Liver (tissue), 8 donors: ENCODE measurements at regions not wholly inside any gene's neighbourhood (a gene's known extent, or its start where the extent isn't known, plus 50 kb on each side); places are given as distances from the start of the nearest gene placed in this dataset.

Experiments used
- DNase-seq: peaks from one replicate; pipeline ENCODE4 v3.0.0-alpha.2; 2017; ENCODE audit warnings: low spot score
- H3K27ac ChIP-seq, 2 donors: one replicate each; pipeline ENCODE4 v1.7.0; 2013; ENCODE audit warnings: inconsistent platforms in 2 of 2, low read length in 2 of 2, control low read depth in 1 of 2, low read depth in 1 of 2, mild to moderate bottlenecking in 1 of 2
- H3K27me3 ChIP-seq, 4 donors: one replicate each; pipeline versions ENCODE4 v1.6.1 to v1.7.0; 2013; ENCODE audit warnings: low read length in 3 of 4, inconsistent platforms in 1 of 4, mild to moderate bottlenecking in 1 of 4, moderate library complexity in 1 of 4; ENCODE audit not compliant: control insufficient read depth in 4 of 4, insufficient read depth in 4 of 4
- H3K36me3 ChIP-seq, 4 donors: one replicate each; pipeline versions ENCODE4 v1.6.1 to v1.7.0; 2013; ENCODE audit warnings: low read length in 3 of 4, mild to moderate bottlenecking in 3 of 4, low read depth in 1 of 4, moderate library complexity in 1 of 4; ENCODE audit not compliant: control insufficient read depth in 4 of 4, insufficient read depth in 3 of 4
- H3K4me1 ChIP-seq, 4 donors: one replicate each; pipeline versions ENCODE4 v1.6.1 to v1.7.0; 2013; ENCODE audit warnings: low read length in 3 of 4, mild to moderate bottlenecking in 3 of 4, moderate library complexity in 1 of 4; ENCODE audit not compliant: control insufficient read depth in 4 of 4, insufficient read depth in 4 of 4
- H3K4me3 ChIP-seq, 3 donors: one replicate each; pipeline versions ENCODE4 v1.6.1 to v1.7.0; 2013; ENCODE audit warnings: low read length in 3 of 3, control low read depth in 1 of 3, low read depth in 1 of 3, mild to moderate bottlenecking in 1 of 3
- H3K9ac ChIP-seq, 2 donors: one replicate each; pipeline ENCODE4 v1.7.0; 2013; ENCODE audit warnings: low read length in 2 of 2, mild to moderate bottlenecking in 2 of 2, moderate library complexity in 2 of 2, control low read depth in 1 of 2, low read depth in 1 of 2
- H3K9me3 ChIP-seq, 4 donors: one replicate each; pipeline versions ENCODE4 v1.6.1 to v1.7.0; 2013; ENCODE audit warnings: low read length in 3 of 4; ENCODE audit not compliant: control insufficient read depth in 4 of 4
- EGR1 ChIP-seq, 2 donors: IDR thresholded peaks; 2 replicates each; pipeline ENCODE4 v1.6.1; 2016 to 2018; ENCODE audit warnings: antibody characterized with exemption in 2 of 2, low read depth in 2 of 2
- FOXA1 ChIP-seq: IDR thresholded peaks from 2 replicates; pipeline ENCODE4 v1.6.1; 2016; ENCODE audit warnings: antibody characterized with exemption
- FOXA2 ChIP-seq: IDR thresholded peaks from 2 replicates; pipeline ENCODE4 v1.6.1; 2016; ENCODE audit warnings: antibody characterized with exemption
- GABPA ChIP-seq, 2 donors: IDR thresholded peaks in 1 of 2; conservative IDR thresholded peaks in 1 of 2; 2 replicates each; pipeline ENCODE4 v1.6.1; 2016; ENCODE audit warnings: antibody characterized with exemption in 2 of 2, mild to moderate bottlenecking in 1 of 2, moderate library complexity in 1 of 2
- HNF4A ChIP-seq, 2 donors: conservative IDR thresholded peaks; 2 replicates each; pipeline ENCODE4 v1.6.1; 2016; ENCODE audit warnings: antibody characterized with exemption in 2 of 2, mild to moderate bottlenecking in 2 of 2
- HNF4G ChIP-seq: IDR thresholded peaks from 2 replicates; pipeline ENCODE4 v1.6.1; 2016; ENCODE audit warnings: antibody characterized with exemption
- JUND ChIP-seq, 2 donors: IDR thresholded peaks; 2 replicates each; pipeline ENCODE4 v1.6.1; 2016; ENCODE audit warnings: antibody characterized with exemption in 2 of 2
- NR2F2 ChIP-seq: IDR thresholded peaks from 2 replicates; pipeline ENCODE4 v1.6.1; 2016; ENCODE audit warnings: antibody characterized with exemption
- RAD21 ChIP-seq, 2 donors: IDR thresholded peaks; 2 replicates each; pipeline ENCODE4 v1.6.1; 2016; ENCODE audit warnings: antibody characterized with exemption in 2 of 2, mild to moderate bottlenecking in 2 of 2
- RXRA ChIP-seq, 2 donors: IDR thresholded peaks; 2 replicates each; pipeline ENCODE4 v1.6.1; 2017 to 2018; ENCODE audit warnings: antibody characterized with exemption in 2 of 2, mild to moderate bottlenecking in 1 of 2
- SP1 ChIP-seq: IDR thresholded peaks from 2 replicates; pipeline ENCODE4 v1.6.1; 2018; ENCODE audit warnings: antibody characterized with exemption, mild to moderate bottlenecking
- TAF1 ChIP-seq: conservative IDR thresholded peaks from 2 replicates; pipeline ENCODE4 v1.6.1; 2016; ENCODE audit warnings: antibody characterized with exemption, mild to moderate bottlenecking
- YY1 ChIP-seq: IDR thresholded peaks from 2 replicates; pipeline ENCODE4 v1.6.1; 2016; ENCODE audit warnings: antibody characterized with exemption, mild to moderate bottlenecking
- WGBS: extraction: QIAGEN DNeasy Blood & Tissue Kit; methylation state at CpG from one replicate; pipeline ENCODE4 v1.1.7; 2013; 5-methylcytosine and 5-hydroxymethylcytosine counted together
- TF ChIP-seq, protein P1 (sequence below): fragments of 150-350 bp; IDR thresholded peaks from 2 replicates; pipeline ENCODE4 v1.5.1; 2017; ENCODE audit warnings: improper control_type of control experiment, low read depth, low read length; ENCODE audit not compliant: missing input control
- TF ChIP-seq, protein P2 (sequence below): IDR thresholded peaks from 2 replicates; pipeline ENCODE4 v1.6.1; 2016; ENCODE audit warnings: antibody characterized with exemption
- TF ChIP-seq, protein P3 (sequence below): IDR thresholded peaks from 2 replicates; pipeline ENCODE4 v1.6.1; 2016; ENCODE audit warnings: antibody characterized with exemption
- TF ChIP-seq, protein P4 (sequence below): IDR thresholded peaks from 2 replicates; pipeline ENCODE4 v1.6.1; 2016; ENCODE audit warnings: antibody characterized with exemption, mild to moderate bottlenecking
- TF ChIP-seq, protein P5 (sequence below): IDR thresholded peaks from 2 replicates; pipeline ENCODE4 v1.6.1; 2016; ENCODE audit warnings: antibody characterized with exemption
- donor health status: healthy.
- donor health status: healthy.
- donor health status: healthy.
- donor health status: healthy.
- donor health status: healthy.

DNA sequence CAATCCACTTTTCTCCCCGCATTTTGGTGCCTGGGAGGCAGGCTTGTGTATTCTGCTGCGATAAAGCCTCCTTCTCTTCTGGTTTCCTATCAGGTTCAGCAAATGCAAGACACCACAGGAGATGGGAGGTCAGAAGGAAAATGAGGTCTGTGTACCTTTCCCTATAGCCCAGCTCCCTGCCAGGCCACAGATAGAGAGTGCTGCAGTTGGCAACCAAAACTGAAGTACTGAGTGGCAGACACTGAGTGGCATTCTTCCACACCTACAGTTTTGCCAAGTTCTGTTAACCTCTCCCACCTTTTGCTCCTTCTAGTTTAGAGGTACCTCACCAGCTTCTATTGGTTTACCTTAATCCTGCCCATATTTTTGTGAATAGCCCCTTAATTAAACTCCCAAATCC lies 948.4 kb downstream of the SORCS1 start:
- Histone ChIP-seq H3K4me1 (peaks cover 0 to 6% (median 3%) of the 10 kb centered on the region in 4 donors), H3K36me3 (no peaks in the 10 kb centered on the region), H3K9me3 (no peaks in the 10 kb centered on the region), H3K27ac (no peak overlapping the region), H3K4me3 (no peak overlapping the region), H3K27me3 (no peaks in the 10 kb centered on the region), H3K9ac (no peak overlapping the region)
- 40% methylated on average over 2 of the region's 2 CpGs for WGBS
- no peak for TF ChIP-seq HNF4A (conservative IDR thresholded peaks at IDR 0.05)
- TF ChIP-seq YY1 = no peak
- no peak for TF ChIP-seq FOXA2
- no peak for TF ChIP-seq EGR1 (IDR thresholded peaks at IDR 0.05; ENCODE audit: low read depth in 2 of 2)
- TF ChIP-seq FOXA1 = no peak
- TF ChIP-seq SP1 = no peak
- TF ChIP-seq, protein P1, sequence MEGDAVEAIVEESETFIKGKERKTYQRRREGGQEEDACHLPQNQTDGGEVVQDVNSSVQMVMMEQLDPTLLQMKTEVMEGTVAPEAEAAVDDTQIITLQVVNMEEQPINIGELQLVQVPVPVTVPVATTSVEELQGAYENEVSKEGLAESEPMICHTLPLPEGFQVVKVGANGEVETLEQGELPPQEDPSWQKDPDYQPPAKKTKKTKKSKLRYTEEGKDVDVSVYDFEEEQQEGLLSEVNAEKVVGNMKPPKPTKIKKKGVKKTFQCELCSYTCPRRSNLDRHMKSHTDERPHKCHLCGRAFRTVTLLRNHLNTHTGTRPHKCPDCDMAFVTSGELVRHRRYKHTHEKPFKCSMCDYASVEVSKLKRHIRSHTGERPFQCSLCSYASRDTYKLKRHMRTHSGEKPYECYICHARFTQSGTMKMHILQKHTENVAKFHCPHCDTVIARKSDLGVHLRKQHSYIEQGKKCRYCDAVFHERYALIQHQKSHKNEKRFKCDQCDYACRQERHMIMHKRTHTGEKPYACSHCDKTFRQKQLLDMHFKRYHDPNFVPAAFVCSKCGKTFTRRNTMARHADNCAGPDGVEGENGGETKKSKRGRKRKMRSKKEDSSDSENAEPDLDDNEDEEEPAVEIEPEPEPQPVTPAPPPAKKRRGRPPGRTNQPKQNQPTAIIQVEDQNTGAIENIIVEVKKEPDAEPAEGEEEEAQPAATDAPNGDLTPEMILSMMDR = no peak
- no peak for TF ChIP-seq TAF1
- TF ChIP-seq, protein P2, sequence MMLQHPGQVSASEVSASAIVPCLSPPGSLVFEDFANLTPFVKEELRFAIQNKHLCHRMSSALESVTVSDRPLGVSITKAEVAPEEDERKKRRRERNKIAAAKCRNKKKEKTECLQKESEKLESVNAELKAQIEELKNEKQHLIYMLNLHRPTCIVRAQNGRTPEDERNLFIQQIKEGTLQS = no peak
- TF ChIP-seq, protein P3, sequence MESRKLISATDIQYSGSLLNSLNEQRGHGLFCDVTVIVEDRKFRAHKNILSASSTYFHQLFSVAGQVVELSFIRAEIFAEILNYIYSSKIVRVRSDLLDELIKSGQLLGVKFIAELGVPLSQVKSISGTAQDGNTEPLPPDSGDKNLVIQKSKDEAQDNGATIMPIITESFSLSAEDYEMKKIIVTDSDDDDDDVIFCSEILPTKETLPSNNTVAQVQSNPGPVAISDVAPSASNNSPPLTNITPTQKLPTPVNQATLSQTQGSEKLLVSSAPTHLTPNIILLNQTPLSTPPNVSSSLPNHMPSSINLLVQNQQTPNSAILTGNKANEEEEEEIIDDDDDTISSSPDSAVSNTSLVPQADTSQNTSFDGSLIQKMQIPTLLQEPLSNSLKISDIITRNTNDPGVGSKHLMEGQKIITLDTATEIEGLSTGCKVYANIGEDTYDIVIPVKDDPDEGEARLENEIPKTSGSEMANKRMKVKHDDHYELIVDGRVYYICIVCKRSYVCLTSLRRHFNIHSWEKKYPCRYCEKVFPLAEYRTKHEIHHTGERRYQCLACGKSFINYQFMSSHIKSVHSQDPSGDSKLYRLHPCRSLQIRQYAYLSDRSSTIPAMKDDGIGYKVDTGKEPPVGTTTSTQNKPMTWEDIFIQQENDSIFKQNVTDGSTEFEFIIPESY = no peak
- no peak for TF ChIP-seq HNF4G
- TF ChIP-seq, protein P4, sequence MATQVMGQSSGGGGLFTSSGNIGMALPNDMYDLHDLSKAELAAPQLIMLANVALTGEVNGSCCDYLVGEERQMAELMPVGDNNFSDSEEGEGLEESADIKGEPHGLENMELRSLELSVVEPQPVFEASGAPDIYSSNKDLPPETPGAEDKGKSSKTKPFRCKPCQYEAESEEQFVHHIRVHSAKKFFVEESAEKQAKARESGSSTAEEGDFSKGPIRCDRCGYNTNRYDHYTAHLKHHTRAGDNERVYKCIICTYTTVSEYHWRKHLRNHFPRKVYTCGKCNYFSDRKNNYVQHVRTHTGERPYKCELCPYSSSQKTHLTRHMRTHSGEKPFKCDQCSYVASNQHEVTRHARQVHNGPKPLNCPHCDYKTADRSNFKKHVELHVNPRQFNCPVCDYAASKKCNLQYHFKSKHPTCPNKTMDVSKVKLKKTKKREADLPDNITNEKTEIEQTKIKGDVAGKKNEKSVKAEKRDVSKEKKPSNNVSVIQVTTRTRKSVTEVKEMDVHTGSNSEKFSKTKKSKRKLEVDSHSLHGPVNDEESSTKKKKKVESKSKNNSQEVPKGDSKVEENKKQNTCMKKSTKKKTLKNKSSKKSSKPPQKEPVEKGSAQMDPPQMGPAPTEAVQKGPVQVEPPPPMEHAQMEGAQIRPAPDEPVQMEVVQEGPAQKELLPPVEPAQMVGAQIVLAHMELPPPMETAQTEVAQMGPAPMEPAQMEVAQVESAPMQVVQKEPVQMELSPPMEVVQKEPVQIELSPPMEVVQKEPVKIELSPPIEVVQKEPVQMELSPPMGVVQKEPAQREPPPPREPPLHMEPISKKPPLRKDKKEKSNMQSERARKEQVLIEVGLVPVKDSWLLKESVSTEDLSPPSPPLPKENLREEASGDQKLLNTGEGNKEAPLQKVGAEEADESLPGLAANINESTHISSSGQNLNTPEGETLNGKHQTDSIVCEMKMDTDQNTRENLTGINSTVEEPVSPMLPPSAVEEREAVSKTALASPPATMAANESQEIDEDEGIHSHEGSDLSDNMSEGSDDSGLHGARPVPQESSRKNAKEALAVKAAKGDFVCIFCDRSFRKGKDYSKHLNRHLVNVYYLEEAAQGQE = no peak
- no peak for TF ChIP-seq NR2F2
- TF ChIP-seq RAD21 (IDR thresholded peaks at IDR 0.05) = no peak
- TF ChIP-seq, protein P5, sequence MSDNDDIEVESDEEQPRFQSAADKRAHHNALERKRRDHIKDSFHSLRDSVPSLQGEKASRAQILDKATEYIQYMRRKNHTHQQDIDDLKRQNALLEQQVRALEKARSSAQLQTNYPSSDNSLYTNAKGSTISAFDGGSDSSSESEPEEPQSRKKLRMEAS = no peak
- TF ChIP-seq JUND (IDR thresholded peaks at IDR 0.05) = no peak
- TF ChIP-seq RXRA (IDR thresholded peaks at IDR 0.05) = no peak
- TF ChIP-seq GABPA (IDR thresholded peaks at IDR 0.05 in 1 of 2, conservative IDR thresholded peaks at IDR 0.05 in 1 of 2) = no peak
- DNase-seq = no peak
